RPMI7951 (cell line): ENCODE measurements at regions not wholly inside any gene's neighbourhood (a gene's known extent, or its start where the extent isn't known, plus 50 kb on each side); places are given as distances from the start of the nearest gene placed in this dataset.

Source experiments
- DNase-seq: peaks from one replicate; pipeline ENCODE4 v3.0.0-alpha.2; 2012; ENCODE audit warnings: low read depth

DNA sequence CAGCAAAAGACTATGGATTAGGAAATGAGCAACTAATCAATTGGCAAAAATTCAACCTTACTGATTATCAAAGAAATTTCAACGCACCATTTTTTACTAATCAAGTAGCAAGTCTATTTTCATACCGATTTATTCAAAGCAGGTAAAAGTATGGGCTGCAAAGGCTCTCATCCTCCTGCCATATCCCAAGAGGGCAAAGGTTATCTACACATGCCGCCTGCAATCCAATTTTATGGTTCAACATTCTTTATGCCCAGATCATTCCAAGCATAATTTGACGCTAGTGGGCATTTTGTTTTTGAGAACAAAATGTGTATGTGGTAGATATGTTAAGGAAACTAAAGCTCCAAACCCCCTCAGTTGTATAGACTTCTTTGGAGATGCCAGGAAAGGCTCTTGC, 270.6 kb downstream of the MAF start:
- no peak for DNase-seq

DNA sequence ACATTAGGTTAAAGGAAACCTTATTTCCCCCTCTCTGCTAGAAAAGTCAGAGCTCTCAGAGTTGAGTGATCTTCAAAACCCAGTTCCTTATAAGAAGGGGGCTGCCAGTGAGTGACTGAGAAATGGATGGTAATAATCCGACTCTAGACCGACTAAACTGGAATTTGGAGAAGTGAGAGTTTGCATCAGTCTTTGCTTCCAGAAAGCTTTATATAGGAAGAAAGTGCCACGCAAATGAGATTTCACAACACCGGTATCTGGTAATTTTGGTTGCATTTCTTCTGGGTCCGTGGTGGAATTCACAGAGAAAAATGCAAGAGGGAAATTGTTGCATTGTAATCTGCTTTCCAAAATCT, 271.4 kb downstream of the MAF start:
- DNase-seq = no peak

DNA sequence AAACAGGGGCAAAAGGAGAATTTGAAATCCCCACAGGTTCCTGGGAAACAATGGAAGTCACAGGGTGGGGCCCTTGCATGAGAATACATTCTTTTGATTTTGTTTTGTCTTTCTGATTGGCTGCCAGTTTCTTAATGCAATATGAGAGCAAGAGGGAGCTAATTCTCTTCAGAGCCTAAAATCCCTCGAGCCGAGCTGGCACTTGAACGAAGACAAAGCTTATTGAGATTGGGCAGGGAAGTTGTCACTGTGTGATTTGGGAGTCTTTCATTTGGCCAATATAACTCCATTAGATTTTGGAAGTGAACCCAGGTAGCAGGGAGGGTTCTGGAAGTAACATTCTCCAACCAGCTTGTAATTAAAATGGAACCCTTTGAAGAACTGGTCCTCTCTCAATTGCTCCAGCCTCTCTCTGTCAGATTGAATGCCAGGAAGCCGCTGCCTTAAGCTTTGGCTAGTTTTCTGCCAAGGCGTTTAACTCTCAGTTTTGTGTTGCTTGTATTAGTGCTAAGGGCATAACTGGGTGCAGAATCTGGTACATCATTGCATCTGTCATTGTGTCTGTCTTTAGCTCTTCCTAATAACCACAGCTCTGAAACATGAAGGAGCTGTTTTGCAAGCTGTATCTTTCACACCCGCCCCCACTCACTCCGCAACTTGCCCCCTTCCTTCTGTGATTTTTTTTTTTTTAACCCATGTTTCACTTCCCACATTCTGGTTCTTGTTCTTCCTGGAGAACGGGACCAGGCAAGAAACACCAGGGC, 272.0 kb downstream of the MAF start:
- no peak for DNase-seq

DNA sequence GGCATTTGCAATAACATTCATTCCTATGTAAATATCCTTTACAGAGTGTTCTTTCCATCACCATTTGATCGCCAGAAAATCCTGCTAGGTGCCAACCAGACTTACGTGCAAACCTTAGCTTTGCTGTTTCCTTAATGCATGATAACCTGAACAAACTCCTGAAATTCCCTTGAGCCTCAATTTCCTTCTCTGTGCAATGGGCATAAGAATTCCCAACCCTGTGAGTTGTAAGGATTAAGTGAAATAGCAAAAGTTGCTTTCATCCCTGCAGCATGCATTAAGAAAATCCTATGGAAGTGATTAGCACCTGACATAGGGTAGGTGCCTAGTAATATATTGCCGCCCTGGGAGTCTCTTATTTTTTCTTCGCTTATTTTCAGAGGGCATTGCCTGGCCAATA, 272.7 kb downstream of the MAF start:
- no peak for DNase-seq

DNA sequence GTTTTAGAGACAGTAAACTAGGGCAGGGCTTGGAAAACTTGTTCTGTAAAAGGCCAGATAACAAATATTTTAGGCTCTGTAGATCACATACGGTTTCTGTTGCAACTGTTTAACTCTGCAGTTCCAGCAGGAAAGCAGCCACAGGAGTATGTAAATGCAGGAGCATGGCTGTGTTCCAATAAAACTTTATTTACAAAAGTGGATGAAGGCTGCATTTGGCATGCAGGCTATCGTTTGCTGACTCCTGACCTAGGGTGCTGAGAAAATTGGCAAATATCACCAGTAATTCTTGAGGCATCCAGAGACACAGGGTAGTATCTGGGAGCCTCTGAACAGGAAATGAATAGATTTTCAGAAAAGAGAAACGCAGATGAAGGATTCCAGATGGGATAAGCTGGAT, 274.0 kb downstream of the MAF start:
- DNase-seq = no peak

DNA sequence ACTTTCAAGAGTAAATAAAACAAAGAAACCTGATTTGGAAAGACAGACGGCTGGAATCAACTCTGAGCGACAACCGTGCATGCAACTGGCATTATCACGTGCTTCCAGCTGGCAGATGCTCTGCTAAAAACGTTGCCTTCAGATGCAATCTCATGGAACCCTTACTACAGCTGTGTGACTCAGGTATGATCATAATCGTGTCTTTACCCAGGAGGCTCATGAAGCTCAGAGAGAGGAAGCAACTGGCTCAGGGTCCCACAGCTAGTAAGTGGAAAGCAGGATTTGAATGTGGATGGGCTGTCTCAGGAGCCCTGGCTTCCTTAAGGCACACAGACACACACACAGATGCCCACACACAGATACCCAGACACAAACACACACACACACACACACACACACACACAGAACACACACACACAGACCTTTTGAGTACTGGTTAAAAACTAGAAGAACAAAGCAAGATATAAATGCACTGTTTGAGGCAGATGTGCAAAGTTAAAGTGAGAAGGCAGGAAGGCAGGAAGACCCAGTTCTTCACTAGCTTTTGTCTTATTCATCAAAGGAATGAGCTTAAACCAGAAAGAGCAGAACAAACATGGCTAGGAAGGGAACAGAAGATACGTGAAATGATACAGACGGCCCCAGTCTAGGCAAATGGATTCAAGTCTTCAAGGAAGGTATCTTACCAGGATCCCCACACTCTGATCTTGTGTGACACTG, 275.2 kb downstream of the MAF start:
- no peak for DNase-seq

DNA sequence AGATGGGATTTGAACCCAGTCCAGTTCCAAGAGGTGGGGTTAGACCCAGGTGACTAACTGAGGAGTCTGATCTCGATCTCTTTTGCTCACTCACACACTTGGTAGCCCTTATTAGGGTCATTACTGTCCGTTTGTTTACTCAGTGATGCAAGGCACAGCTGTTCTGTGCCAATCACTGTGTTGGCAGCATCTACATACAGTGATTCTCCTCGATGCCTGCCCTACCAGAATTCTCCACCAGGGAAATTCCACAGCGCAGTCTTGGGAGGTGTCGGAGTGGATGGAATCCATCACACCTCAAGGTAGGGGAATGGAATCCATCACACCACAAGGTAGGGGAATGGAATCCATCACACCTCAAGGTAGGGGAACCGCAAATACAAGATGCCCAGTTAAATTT, 279.6 kb downstream of the MAF start:
- no peak for DNase-seq

DNA sequence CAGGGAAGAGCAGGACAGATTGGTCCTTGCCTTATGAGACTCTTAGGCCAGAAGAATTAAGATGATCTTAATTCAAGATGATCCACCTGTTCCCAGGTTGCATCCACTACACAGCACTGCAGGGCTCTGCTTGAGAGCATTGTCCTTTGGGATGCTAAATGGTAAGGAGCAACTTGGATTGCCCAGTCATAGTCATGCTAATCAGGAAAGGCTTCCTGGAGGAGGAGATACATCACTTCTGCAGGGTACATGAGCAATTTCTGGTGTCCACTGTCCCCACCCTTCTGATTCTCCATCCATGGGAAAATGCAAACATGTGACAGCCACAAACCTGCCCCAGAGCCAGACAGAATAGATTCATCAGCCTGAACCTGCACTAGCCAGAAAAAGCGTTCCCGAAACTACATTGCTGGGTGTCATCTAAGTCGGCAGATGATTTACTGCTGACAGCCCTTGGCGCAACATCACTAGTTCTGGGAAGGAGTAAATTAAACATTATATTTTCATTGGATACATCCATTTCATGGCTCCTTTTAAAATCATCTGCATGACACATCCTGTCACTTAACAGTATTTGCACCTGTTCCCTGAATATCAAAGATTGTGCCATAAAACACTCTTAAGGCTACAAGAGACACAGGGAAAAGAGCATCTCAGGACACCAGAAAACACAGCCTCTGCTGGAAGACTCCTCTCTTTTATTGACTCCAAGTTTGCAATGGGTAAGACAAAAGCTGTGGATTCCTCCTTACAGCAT, 282.2 kb downstream of the MAF start:
- no peak for DNase-seq

DNA sequence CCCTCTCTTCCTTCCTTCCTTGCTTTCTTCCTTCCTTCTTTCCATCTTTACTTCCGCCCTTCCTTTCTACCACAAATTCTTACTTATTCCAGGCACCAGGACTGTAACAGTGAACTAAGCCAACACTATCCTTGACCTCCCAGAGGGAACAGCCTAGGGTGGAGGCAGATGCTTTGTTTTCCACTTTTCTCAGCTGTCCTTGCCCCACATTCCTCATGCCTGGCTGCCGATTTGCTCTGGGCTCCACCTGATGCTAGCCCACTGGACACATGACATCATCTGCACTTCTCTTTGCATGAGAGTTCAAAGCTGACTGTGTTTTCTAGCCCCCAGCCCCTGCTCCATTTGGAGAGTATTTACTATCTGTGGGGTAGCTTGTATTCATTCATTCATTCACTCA, 283.0 kb downstream of the MAF start:
- no peak for DNase-seq

DNA sequence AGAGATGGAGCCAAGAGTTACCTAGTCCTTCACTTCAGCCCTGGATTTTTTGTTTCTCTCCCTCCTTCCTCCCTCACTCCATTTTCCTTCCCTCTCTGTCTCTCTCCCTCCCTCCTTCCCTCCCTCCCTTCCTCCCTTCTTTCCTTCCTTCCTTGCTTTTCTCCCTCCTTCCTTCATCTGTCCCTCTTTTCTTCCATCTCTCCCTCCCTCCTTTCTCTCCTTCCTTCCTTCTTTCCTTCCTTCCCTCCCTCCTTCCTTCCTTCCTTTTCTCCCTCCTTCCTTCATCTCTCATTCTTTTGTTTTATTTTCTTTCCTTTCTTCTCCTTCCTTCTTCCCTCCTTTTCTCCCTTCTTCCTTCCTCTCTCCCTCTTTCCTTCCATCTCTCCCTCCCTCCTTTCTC, 283.5 kb downstream of the MAF start:
- DNase-seq = no peak

DNA sequence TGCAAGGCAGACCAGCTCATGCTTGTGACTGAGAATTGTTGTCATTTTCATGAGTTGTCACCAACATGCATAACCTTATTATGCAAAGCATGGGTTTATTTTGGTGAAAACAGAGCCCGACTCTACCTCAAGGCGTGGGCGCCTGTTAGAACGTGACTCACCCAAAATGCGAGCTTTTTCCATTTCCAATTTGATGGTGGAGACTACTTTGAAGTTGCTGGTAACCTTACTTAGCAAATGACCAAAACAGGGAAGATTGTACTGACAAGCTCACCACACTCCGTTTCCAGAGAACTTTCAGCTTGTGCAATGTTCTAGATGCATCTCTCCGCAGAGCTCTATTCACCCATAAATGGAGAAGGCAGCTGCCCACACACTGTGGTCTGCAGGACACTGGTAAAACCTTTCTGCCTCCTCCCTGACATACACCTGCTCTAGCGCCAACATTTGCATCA, 284.5 kb downstream of the MAF start:
- no peak for DNase-seq

DNA sequence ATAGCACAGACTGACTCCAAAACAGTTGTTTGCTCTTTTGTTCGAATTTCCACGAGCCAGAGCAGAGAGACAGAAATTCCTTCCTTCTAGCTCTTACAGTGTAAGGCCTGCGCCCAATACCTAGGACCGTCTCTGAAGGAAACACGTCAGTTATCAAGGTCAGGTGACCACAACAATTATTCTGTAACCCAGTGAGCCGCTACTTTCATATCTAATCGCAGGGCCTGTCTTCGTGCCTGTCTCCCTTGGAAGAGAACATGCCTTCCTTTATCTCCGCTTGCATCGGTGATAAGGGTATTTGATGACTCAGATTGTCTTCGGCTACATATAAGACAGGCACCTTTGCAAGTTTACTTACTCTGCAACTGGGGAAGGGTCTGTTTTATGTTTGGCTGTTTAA, 288.0 kb downstream of the MAF start:
- no peak for DNase-seq

DNA sequence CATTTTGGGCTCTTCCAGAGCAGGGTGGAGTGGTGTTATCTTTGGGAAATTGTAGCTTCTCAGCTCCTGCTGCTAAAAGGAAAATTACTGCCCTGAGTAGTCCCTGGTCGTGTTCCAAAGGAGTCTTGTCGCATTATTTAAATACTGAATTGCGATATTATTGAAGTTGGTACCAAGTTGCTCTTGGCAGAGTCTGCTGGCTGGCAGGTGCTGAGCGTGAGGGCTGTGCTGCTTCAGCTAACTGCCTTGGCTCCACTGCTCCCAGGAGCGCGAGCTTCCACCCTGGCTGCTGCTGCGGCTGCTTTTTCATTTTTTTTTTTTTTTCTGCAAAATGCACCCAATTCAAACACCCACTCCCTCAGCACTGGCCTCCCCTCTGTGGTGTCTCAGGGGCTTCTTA, 289.8 kb downstream of the MAF start:
- DNase-seq = no peak

DNA sequence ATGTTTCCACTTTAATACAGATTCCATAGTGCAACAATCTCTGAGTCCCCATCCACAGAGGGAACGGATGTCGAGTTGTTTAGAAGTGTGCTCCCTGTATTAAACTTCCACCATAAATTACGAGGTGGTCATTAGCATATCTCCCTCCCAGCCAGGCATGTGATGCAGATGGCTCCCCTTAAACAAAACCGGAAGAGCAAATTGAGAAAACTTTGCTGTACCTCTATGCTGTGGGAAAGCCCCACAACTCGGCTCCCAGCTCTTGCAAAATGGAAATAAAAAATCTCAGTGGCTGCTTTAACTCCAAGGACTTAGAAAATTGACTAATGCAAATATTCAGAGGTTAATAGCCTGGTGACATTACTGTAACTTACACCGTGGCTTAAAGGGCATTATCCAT, 290.9 kb downstream of the MAF start:
- no peak for DNase-seq

DNA sequence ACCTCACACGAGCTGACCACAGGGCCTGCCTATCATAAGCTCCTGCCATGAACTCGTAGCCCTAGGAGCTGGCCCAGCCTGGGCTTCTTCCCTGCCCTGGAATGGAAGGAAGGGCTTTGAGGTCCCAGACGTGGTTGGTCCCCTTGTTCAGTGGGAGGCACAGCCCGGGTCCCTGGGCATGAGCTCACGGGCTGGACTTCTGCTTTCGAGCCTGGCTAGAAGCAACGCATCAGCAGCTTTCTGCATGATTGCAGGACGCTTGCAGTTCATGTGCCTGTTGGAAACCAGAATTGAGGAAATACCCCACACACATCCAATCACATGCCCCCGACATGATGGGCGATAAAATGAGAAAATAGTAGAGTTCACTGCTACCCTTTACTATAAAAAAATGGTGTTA, 293.3 kb downstream of the MAF start:
- DNase-seq = no peak

DNA sequence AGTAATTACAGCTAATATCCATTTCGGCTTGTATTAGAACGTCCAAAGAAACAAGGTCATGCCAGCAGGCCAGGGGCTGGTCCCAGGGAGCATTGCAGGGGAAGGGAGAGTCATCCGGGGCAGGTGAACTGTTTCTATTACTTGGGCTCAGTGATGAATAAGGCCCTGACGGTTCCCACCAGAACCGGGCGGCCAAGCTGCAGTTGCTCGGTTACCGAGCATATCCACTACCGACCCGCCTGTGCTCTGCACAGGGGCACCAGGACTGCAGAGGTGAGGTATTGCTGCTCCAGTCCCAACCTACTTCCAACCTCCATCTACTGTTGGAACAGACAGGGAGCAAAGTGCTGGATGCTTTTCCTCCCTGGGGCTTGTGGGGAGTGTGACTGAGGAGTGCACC, 295.5 kb downstream of the MAF start:
- DNase-seq = no peak

DNA sequence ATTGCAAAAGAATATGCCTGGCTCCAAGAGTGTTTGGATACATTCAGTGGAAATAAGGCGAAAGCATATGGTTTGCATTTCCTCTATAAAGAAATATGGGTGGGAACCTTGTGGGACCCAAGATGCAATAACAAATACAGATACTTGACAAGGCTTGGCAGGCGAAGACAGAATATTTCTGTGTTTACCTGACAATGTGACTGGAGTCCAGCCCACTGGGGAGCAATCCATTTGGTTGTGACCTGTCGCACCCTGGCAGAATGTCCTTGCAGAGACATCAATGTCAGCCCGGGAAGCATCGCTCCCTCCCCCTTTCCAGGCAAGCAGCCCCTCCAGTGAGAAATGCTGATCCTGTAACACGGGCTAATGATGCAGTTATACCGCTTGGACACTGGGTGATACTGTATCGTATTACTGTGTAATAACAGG, 296.6 kb downstream of the MAF start:
- no peak for DNase-seq

DNA sequence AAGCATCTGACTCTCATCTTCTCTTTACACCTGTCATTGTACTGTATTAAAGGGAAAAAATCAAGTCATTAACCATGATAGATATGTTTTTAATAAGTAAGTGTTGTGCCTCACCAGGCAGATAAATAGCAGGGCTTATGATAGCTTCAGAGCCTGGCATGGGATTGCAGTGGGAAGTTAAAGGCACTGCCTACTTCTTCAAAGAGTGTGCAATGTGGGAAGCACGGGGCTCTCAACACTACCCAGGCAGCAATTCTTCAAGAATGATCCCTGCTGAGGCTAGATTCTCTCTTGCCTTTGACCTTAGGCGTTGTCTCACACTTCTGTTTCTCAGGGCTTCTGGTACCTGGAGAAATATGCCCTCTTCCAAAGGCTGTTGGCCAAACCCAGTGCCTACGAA, 297.3 kb downstream of the MAF start:
- no peak for DNase-seq

DNA sequence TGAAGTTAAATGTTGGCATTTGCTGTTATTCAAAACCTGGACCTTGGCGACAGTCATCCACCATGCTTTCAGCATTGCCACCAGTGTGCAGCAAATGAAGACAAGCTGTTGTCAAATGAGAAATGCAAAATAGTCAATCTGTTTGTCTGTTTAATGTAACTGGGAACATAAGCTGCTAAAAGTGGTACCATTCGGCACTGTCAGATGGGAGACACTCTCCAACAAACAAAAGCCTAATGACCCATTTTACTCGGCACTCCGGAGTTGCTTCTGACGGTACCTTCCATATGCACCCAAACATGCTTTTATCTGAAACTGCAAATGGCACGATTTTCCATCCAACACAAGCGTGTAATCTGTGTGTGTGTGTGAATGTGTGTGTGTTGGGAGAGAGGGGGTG, 297.8 kb downstream of the MAF start:
- no peak for DNase-seq

DNA sequence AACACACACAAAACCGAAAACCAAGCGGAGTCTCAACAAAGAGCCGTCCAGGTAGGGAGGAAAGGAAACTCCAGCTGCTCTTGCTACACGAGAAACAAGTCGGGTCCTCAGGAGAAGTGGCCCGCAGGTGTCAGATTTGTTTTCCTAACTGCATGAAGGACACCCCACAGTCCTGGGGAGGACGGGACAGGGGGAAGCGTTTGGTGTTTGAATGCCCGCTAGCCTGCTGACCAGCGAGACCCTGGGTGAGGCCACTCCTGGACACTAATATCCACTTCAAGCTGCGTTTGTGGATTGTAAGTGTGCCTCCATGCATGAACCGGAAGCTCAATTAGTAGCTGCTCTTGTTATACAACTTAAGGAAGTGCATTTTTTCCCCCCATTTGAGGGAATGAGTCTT, 299.5 kb downstream of the MAF start:
- no peak for DNase-seq

DNA sequence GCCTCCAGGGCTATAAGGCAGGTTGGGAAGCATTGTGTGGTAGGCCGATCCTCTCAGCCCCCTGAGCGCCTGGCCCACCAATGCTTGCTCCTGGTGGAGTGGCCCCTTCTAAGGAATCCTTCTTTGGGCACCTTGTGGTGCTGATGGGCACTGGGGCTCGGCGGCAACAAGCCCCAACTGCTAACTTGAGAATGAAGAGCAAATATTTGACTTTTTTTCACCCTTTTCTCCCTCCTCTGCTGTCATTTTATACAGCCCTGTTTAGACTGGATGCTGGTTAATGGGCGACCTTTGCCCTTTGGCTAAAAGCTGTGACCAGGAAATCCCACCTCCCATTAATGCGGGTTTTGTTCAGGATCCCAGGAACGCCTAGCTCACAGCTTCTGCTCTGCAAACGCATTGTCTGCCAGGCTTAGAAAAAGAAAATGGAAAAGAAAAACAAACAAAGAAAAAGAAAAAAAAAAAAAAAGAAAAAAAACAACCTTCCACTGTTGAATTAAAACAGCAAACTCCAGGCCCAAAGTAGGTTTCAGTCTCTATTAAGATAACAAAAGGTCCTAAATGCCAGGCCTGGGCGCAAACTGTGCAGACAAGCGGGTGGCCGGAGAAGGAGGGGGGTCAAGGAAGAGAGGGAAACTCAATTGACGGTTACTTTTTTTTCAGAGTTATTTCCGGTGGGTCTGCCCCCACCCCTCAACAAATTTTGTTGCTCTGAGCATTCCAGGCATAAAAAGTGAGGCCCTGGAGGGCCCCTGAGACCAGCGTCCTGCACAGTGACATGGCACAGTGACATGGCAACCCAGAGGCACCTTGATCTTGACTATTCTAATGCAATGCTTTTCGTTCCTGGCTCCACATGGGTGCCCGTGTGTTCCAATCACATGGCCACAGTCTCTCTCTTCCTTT, 301.4 kb downstream of the MAF start:
- DNase-seq = no peak

DNA sequence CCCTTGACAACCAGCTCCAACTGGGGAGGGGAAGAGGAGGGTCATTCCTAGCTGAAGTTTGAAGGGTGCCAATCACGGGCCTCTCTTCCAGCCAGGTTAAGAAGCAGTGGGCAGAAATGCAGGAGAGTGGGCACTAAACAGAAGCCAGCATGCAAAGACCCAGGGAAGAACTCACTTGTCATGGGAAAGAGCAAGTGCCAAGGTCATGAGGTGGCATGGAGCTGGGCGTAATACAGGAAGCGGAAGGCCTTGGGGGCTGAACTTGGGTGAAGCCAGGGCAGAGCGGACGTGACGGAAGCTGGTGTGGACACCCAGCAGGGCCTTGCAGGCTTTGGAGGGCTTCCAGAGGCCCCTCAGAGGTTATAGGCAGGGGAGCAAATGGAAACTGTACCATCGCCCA, 302.1 kb downstream of the MAF start:
- DNase-seq = no peak
